ENCODE measurements at regions not wholly inside any gene's neighbourhood (a gene's known extent, or its start where the extent isn't known, plus 50 kb on each side); places are given as distances from the start of the nearest gene placed in this dataset.

DNA sequence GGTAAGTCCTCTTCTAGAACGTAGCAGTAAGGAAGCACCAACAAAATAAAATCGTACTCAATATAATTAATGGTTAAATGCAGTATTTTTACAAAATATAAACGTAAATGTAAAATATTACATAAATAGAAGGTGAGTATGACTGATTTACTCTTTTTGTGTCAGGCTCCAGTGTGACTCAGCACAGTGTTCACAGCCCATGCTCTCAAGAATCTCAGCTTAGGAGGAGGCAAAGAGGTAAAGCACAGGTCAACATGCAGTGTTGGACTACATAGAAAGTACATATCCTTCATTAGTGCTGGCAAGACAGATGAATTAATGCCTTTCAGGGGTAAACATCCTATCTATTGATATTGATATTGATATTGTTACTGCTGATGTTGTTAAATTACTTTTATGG lies 2050.6 kb upstream of the RAG2 start:
- H2AFZ ChIP-seq (ENCODE audit: control insufficient read depth, low read depth, low read length), result no peak overlapping the region
- FAIRE-seq (no peak), ATAC-seq (no peak), DNase-seq (ENCODE audit: low read depth, low spot score) (no peak)
- H3K9ac ChIP-seq (ENCODE audit: control insufficient read depth, insufficient read depth, low read length), result no peak overlapping the region
- intact Hi-C loops (cut with micrococcal nuclease; ENCODE audit: unreplicated experiment), result no loop called here
- H3K79me2 ChIP-seq (ENCODE audit: control insufficient read depth, insufficient read depth, low read length), result no peaks in the 10 kb centered on the region
- WGBS (ENCODE audit: insufficient coverage, insufficient replicate concordance, low lambda C conversion rate, missing lambda C conversion rate), result 0% methylated on average over 3 of the region's 3 CpGs
- CTCF ChIA-PET, result no interaction called here
- in situ Hi-C loops (cut with MboI), result no loop called here
- no peaks in the 10 kb centered on the region for H3K27me3 ChIP-seq (replicated peaks in 1 of 2; ENCODE audit: control insufficient read depth in 2 of 2, insufficient read depth in 2 of 2, low read length in 1 of 2)
- no peak overlapping the region for H3K27ac ChIP-seq (ENCODE audit: control insufficient read depth, insufficient read depth)
- no peaks in the 10 kb centered on the region for H4K20me1 ChIP-seq (ENCODE audit: control insufficient read depth, insufficient read depth)
- no peaks in the 10 kb centered on the region for H3K4me1 ChIP-seq (ENCODE audit: control insufficient read depth, insufficient read depth, low read length)
- BruUV-seq (replicated peaks), result no TSS peak
- TF ChIP-seq ZBED1 (IDR thresholded peaks at IDR 0.05; ENCODE audit: borderline replicate concordance), result no peak
- no peak for TF ChIP-seq SKIL (IDR thresholded peaks at IDR 0.05; ENCODE audit: low read depth, poor library complexity, severe bottlenecking)
- no peak for TF ChIP-seq JUNB (IDR thresholded peaks at IDR 0.05)
- TF ChIP-seq, protein P1, sequence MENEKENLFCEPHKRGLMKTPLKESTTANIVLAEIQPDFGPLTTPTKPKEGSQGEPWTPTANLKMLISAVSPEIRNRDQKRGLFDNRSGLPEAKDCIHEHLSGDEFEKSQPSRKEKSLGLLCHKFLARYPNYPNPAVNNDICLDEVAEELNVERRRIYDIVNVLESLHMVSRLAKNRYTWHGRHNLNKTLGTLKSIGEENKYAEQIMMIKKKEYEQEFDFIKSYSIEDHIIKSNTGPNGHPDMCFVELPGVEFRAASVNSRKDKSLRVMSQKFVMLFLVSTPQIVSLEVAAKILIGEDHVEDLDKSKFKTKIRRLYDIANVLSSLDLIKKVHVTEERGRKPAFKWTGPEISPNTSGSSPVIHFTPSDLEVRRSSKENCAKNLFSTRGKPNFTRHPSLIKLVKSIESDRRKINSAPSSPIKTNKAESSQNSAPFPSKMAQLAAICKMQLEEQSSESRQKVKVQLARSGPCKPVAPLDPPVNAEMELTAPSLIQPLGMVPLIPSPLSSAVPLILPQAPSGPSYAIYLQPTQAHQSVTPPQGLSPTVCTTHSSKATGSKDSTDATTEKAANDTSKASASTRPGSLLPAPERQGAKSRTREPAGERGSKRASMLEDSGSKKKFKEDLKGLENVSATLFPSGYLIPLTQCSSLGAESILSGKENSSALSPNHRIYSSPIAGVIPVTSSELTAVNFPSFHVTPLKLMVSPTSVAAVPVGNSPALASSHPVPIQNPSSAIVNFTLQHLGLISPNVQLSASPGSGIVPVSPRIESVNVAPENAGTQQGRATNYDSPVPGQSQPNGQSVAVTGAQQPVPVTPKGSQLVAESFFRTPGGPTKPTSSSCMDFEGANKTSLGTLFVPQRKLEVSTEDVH (IDR thresholded peaks at IDR 0.05; ENCODE audit: low read depth, partially characterized antibody), result no peak
- TF ChIP-seq BHLHE40 (IDR thresholded peaks at IDR 0.05; ENCODE audit: borderline replicate concordance in 1 of 2, low read depth in 2 of 2, low read length in 1 of 2), result no peak
- no peak for TF ChIP-seq USF2 (IDR thresholded peaks at IDR 0.05; ENCODE audit: borderline replicate concordance, low read depth, low read length)
- TF ChIP-seq SIN3A (IDR thresholded peaks at IDR 0.05; ENCODE audit: low read depth, low read length), result no peak
- no peak for TF ChIP-seq POLR2AphosphoS2 (IDR thresholded peaks at IDR 0.05; ENCODE audit: low read depth, low read length)
- TF ChIP-seq NKRF (conservative IDR thresholded peaks at IDR 0.05), result no peak
- TF ChIP-seq, protein P2, sequence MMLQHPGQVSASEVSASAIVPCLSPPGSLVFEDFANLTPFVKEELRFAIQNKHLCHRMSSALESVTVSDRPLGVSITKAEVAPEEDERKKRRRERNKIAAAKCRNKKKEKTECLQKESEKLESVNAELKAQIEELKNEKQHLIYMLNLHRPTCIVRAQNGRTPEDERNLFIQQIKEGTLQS (IDR thresholded peaks at IDR 0.05; ENCODE audit: borderline replicate concordance, extremely low read depth, low read depth, low read length), result no peak
- no peak for TF ChIP-seq ZNF24 (IDR thresholded peaks at IDR 0.05)
- H3K4me3 ChIP-seq, result no peak overlapping the region
- RAD21 ChIA-PET (ENCODE audit: unreplicated experiment), result no interaction called here
- no peak overlapping the region for H3K4me2 ChIP-seq (ENCODE audit: control insufficient read depth, insufficient read depth)
- POLR2A ChIA-PET, result no interaction called here
- no peaks in the 10 kb centered on the region for H3K9me3 ChIP-seq (replicated peaks; ENCODE audit: control insufficient read depth, insufficient read depth, low read length)
- no peaks in the 10 kb centered on the region for H3K36me3 ChIP-seq (ENCODE audit: control insufficient read depth in 2 of 2, insufficient read depth in 2 of 2, low read length in 1 of 2)
- SMC1A ChIA-PET (ENCODE audit: uncharacterized antibody, unreplicated experiment), result no interaction called here

All from GM12878 (cell line).